Glutamatergic neuron (in vitro differentiated cells): ENCODE measurements at regions not wholly inside any gene's neighbourhood (a gene's known extent, or its start where the extent isn't known, plus 50 kb on each side); places are given as distances from the start of the nearest gene placed in this dataset.

Experiments
- DNase-seq: peaks from one replicate; pipeline ENCODE4 v3.0.0; 2022
- H3K27ac Mint-ChIP-seq: one replicate; pipeline ENCODE4 v1.8.0; 2020; ENCODE audit warnings: mild to moderate bottlenecking, mixed read lengths, inconsistent platforms; ENCODE audit not compliant: unreplicated experiment
- H3K27me3 Mint-ChIP-seq: one replicate; pipeline ENCODE4 v1.8.0; 2020; ENCODE audit warnings: mild to moderate bottlenecking, moderate library complexity, mixed read lengths, inconsistent platforms; ENCODE audit not compliant: unreplicated experiment
- H3K36me3 Mint-ChIP-seq: one replicate; pipeline ENCODE4 v1.8.0; 2020; ENCODE audit warnings: mild to moderate bottlenecking, mixed read lengths, inconsistent platforms; ENCODE audit not compliant: unreplicated experiment
- H3K4me1 Mint-ChIP-seq: one replicate; pipeline ENCODE4 v1.8.0; 2020; ENCODE audit warnings: mild to moderate bottlenecking, low read depth, mixed read lengths, inconsistent platforms; ENCODE audit not compliant: unreplicated experiment
- H3K4me3 Mint-ChIP-seq: one replicate; pipeline ENCODE4 v1.8.0; 2020; ENCODE audit warnings: mild to moderate bottlenecking, mixed read lengths, inconsistent platforms; ENCODE audit not compliant: unreplicated experiment
- H3K9me3 Mint-ChIP-seq: one replicate; pipeline ENCODE4 v1.8.0; 2020; ENCODE audit warnings: mild to moderate bottlenecking, moderate library complexity, mixed read lengths, inconsistent platforms; ENCODE audit not compliant: unreplicated experiment
- CTCF ChIP-seq: fragments of 200-600 bp; sonication (generic); IDR thresholded peaks from one replicate; pipeline ENCODE4 v1.5.0; 2021; ENCODE audit not compliant: partially characterized antibody, unreplicated experiment

GRCh38 chr7:130843703-130844102 lies 109.7 kb upstream of the KLF14 start:
- H3K4me1 Mint-ChIP-seq: no peaks in the 10 kb centered on the region
- H3K4me3 Mint-ChIP-seq: no peak overlapping the region
- H3K36me3 Mint-ChIP-seq: peaks cover 4% of the 10 kb centered on the region
- H3K27me3 Mint-ChIP-seq: peaks cover 2% of the 10 kb centered on the region
- no peak for DNase-seq
- no peak overlapping the region for H3K27ac Mint-ChIP-seq
- no peaks in the 10 kb centered on the region for H3K9me3 Mint-ChIP-seq
- TF ChIP-seq CTCF: no peak

- H3K4me1 Mint-ChIP-seq: no peaks in the 10 kb centered on the region
- H3K9me3 Mint-ChIP-seq: no peaks in the 10 kb centered on the region
- DNase-seq: no peak
- H3K4me3 Mint-ChIP-seq: no peak overlapping the region
- H3K27ac Mint-ChIP-seq: no peak overlapping the region
- H3K27me3 Mint-ChIP-seq: peaks cover 2% of the 10 kb centered on the region
- TF ChIP-seq CTCF: no peak
- H3K36me3 Mint-ChIP-seq: peaks cover 4% of the 10 kb centered on the region
Measured at GRCh38 chr7:130844811-130845580, 111.0 kb upstream of the KLF14 start.

- TF ChIP-seq CTCF: no peak
- Mint-ChIP-seq H3K36me3 (peaks cover 4% of the 10 kb centered on the region), H3K9me3 (no peaks in the 10 kb centered on the region), H3K4me1 (no peaks in the 10 kb centered on the region), H3K4me3 (no peak overlapping the region), H3K27me3 (peaks cover 2% of the 10 kb centered on the region), H3K27ac (no peak overlapping the region)
- DNase-seq: no peak
Measured at GRCh38 chr7:130845581-130846085, 111.6 kb upstream of the KLF14 start.

- Mint-ChIP-seq H3K27me3 (no peaks in the 10 kb centered on the region), H3K27ac (no peak overlapping the region), H3K9me3 (no peaks in the 10 kb centered on the region), H3K4me3 (no peak overlapping the region), H3K36me3 (peaks cover 3% of the 10 kb centered on the region), H3K4me1 (no peaks in the 10 kb centered on the region)
- no peak for TF ChIP-seq CTCF
- DNase-seq: no peak
Measured at GRCh38 chr7:130849604-130850003, 115.6 kb upstream of the KLF14 start.

- Mint-ChIP-seq H3K9me3 (no peaks in the 10 kb centered on the region), H3K36me3 (peaks cover 12% of the 10 kb centered on the region), H3K27ac (no peak overlapping the region), H3K4me1 (no peaks in the 10 kb centered on the region), H3K4me3 (no peak overlapping the region), H3K27me3 (no peaks in the 10 kb centered on the region)
- no peak for TF ChIP-seq CTCF
- DNase-seq: no peak
Measured at GRCh38 chr7:130850956-130851355, 116.9 kb upstream of the KLF14 start.
